SK-N-DZ (cell line): ENCODE measurements at regions not wholly inside any gene's neighbourhood (a gene's known extent, or its start where the extent isn't known, plus 50 kb on each side); places are given as distances from the start of the nearest gene placed in this dataset.

Experiments used
- DNase-seq: peaks from one replicate; pipeline ENCODE4 v3.0.0-alpha.2; 2015; ENCODE audit warnings: low spot score

- peak; percentile 71 for DNase-seq
These were observed 222.2 kb upstream of the ATP11B start for GRCh38 chr3:182570946-182571594.

DNA sequence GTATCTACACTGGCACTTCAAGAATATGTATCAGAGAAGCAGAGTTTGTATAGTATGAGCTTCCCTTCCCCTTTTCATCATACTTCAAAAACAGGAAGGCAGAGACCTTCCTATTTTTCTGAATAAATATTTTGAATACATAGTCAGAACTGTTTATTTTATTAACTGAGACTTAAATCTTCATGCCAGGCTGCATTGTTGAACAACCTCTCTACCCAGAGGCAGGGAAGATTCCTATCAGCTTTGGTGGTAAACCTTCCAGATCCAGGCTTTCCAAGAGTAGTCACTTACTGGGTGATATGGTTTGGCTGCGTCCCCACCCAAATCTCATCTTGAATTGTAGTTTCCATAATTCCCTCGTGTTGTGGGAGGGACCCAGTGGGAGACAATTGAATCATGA lies 217.4 kb upstream of the ATP11B start:
- DNase-seq: no peak

GRCh38 chr3:182583545-182583944 lies 209.8 kb upstream of the ATP11B start:
- DNase-seq: no peak

GRCh38 chr3:182585532-182586150 lies 207.7 kb upstream of the ATP11B start:
- DNase-seq: no peak

- no peak for DNase-seq
These were observed 200.6 kb upstream of the ATP11B start for GRCh38 chr3:182592747-182593146.

DNA sequence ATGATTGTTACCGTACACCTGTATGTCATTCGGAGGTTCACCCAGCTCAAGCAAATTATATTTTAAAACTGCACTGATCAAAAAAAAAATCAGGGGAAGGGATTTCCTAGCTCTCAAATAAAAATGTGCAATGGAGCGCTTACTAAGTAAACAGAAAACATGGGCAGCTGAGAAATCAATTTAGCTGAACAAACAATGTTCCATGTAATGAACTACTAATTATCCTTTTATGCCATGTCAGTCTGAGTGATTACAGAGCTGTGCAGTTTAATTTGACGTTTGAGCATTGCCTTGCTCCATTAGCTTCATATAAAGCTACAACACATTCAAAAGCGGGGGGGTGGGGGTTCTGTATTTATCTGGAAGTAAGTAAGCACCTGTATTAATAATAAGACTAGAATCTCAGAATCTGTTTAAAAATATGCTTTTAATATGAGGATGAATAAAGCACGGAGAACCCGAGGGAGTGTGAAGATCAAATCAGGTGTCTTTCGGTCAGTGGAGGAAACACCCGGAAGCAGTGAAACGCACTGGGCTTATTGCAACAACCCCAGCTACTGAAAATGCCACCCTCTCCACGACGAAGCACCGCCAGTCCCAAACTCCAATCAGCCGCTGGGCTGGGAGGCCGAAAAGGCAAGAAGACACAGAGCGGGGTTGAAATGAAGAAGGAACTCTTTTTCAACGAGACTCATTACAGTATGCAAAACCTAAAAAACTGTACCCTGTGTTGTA lies 196.5 kb upstream of the ATP11B start:
- DNase-seq: peak; percentile 18

GRCh38 chr3:182597621-182598041 lies 195.7 kb upstream of the ATP11B start:
- no peak for DNase-seq

DNA sequence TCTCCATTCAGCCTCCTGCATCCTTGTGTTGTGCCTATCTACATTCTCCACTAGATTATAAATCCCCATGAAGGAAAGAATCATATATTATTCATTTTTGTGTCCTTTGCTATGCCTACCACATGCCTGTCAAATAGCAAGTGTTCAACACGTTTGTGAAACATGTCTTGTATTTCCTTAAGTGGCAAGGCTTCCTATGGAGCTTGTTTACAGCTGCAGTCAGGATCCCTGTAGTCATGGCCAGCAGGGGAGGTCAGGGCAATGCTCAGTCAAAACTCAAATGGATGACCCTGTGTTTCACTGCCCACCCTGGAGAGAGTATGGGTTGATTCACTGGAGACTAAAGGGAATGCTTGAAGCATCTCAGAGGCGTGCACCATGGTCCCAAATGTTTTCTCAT lies 191.7 kb upstream of the ATP11B start:
- DNase-seq: no peak

- DNase-seq: no peak
These were observed 189.8 kb upstream of the ATP11B start for GRCh38 chr3:182603501-182603900.

DNA sequence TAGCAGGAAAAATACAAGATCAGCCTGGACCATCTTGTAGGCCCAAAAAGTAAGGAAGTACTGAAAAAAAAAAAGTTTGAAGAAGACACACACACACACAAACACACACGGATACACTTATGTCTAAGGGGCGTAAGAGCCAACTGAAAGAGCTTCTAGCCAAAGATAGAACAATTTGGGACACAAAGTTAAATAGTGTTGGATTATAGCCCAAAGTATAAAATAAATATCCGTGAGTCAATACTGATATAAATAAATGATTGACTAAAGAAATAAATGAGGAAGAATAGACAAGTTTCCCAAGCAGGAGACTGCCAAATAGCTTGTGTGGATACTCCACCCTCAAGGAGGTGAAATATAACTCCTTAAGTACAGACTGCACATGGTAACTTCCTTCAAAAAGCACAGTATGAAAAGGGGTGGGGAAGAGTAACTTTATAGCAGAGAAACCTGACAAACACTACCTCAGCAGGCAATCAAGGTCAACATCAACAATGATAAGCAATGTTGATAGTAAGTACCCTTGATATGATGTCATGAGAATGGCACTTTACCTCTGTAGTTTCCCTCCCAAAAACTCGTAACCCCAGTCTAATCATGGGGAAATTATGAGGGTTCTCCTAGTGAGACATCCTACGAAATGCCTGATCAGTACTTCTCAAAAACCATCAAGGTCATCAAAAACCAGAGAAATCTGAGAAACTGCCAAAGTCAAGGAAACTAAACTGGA lies 187.3 kb upstream of the ATP11B start:
- no peak for DNase-seq

GRCh38 chr3:182606905-182607504 lies 186.3 kb upstream of the ATP11B start:
- no peak for DNase-seq

DNA sequence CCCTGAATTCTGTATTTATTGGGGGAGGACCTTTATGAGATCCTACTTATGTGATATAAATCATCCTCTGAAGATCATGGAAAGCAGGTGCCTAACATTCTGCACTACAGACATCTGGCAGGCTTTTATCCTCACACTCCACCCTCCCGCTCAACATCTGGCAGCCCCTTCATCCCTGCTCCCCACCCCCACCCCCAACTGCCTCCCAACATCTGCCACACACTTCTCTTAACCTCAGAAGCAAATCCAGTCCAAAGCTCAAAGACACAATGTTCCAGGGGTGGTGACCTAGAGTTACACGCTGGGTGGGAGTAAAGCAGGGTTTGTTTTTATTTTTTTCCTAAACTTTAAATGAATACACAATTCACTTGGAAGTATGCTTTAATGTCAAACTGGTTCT lies 184.5 kb upstream of the ATP11B start:
- no peak for DNase-seq

DNA sequence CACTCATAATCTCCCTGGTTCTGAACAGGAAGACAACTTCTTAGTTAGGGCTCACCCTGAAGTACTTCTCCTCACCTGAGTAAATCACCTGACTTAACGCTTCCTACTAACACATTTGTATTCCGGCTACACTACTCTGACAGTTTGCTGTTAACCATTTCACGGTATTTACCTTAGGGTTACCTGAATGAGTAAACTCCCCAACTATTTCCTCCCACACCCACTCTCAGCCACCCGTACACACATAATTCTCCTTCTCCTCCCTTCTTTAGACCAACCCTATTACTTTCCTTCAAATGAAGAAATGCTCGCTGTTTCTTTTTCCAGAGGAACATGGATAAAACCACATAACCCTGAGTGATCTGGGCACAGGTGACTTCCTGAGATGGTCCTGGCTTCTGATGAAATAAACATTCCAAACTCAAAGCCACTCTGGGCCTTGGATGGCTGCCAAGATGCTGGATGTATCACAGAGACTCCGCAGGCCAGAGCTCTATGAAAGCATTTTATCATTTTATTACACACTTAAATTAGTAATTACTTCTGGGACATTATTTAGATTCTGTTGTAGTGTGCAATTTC lies 183.6 kb upstream of the ATP11B start:
- DNase-seq: no peak

GRCh38 chr3:182612332-182612731 lies 181.0 kb upstream of the ATP11B start:
- no peak for DNase-seq

- no peak for DNase-seq
These were observed 175.8 kb upstream of the ATP11B start for GRCh38 chr3:182617500-182617899.

- DNase-seq: peak; percentile 32
These were observed 175.1 kb upstream of the ATP11B start for GRCh38 chr3:182618085-182618732.

DNA sequence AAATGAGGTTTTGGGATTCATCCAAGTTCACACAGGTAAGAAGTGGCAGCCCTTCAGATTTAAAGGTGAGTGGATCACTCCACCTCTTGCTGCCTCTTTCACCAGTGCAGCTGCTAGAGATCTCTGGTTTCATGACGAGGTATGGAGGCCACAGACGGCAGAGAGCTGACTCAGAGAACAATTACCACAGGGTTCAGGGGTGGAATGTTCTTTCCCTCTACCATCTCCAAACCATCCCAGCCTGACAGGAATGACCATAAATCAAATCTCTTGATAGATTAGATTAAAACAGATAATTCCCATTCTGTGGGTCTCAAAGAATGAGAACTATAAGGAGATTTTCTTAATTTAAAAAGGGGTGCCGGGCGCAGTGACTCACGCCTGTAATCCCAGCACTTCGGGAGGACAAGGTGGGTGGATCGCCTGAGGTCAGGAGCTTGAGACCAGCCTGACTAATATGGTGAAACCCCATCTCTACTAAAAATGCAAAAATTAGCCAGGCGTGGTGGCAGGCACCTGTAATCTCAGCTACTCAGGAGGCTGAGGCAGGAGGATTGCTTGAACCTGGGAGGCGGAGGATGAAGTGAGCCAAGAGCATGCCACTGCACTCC lies 174.2 kb upstream of the ATP11B start:
- DNase-seq: no peak

GRCh38 chr3:182620723-182621434 lies 172.4 kb upstream of the ATP11B start:
- DNase-seq: no peak

GRCh38 chr3:182621435-182622240 lies 171.7 kb upstream of the ATP11B start:
- no peak for DNase-seq
